H1 (cell line): ENCODE measurements at regions not wholly inside any gene's neighbourhood (a gene's known extent, or its start where the extent isn't known, plus 50 kb on each side); places are given as distances from the start of the nearest gene placed in this dataset.

Experiments used
- CTCF ChIA-PET: fragments of 300-600 bp; sonication (Branson Sonifier 250); formaldehyde crosslinking; loops from one replicate; lab custom pipeline; 2021; ENCODE audit not compliant: partially characterized antibody; lab: Charles Lee
- POLR2A ChIA-PET: fragments of 300-600 bp; sonication (Branson Sonifier 250); formaldehyde crosslinking; loops from one replicate; lab custom pipeline; 2021; ENCODE audit warnings: inconsistent platforms; ENCODE audit not compliant: partially characterized antibody; lab: Charles Lee
- DNase-seq, 2 experiments: peaks; one replicate each; pipeline versions ENCODE4 v3.0.0 to v3.0.0-alpha.2; 2010 to 2022; ENCODE audit warnings: low spot score in 2 of 2, low read depth in 1 of 2, mixed read lengths in 1 of 2
- FAIRE-seq: peaks from 2 replicates; lab custom pipeline; 2011; peaks lifted over from hg19 to GRCh38; lab: Jason Lieb, UNC
- H2AFZ ChIP-seq: 2 replicates; pipeline ENCODE4 v1.8.1; 2012; ENCODE audit warnings: low read length, inconsistent platforms
- H2AK5ac ChIP-seq: 2 replicates; pipeline ENCODE4 v1.6.1; 2013; ENCODE audit warnings: low read depth, low read length
- H2BK120ac ChIP-seq: replicated peaks from 2 replicates; pipeline ENCODE3; 2013; ENCODE audit warnings: low read depth, low read length, inconsistent platforms
- H2BK12ac ChIP-seq: 2 replicates; pipeline ENCODE4 v1.6.1; 2013; ENCODE audit warnings: low read depth, low read length
- H2BK15ac ChIP-seq: 2 replicates; pipeline ENCODE4 v1.6.1; 2013; ENCODE audit warnings: low read length
- H2BK20ac ChIP-seq: 2 replicates; pipeline ENCODE4 v1.6.1; 2013; ENCODE audit warnings: low read length
- H2BK5ac ChIP-seq: 2 replicates; pipeline ENCODE4 v1.6.1; 2013; ENCODE audit warnings: low read depth, low read length
- H3K14ac ChIP-seq: 2 replicates; pipeline ENCODE4 v1.6.1; 2013; ENCODE audit warnings: inconsistent platforms; ENCODE audit not compliant: insufficient read length
- H3K18ac ChIP-seq: 2 replicates; pipeline ENCODE4 v1.6.1; 2013; ENCODE audit warnings: low read length; ENCODE audit errors: extremely low read depth
- H3K23ac ChIP-seq: 2 replicates; pipeline ENCODE4 v1.6.1; 2013; ENCODE audit warnings: inconsistent platforms; ENCODE audit not compliant: insufficient read length
- H3K23me2 ChIP-seq: 2 replicates; pipeline ENCODE4 v1.6.1; 2013; ENCODE audit warnings: low read depth, low read length
- H3K27ac ChIP-seq: 2 replicates; pipeline ENCODE4 v1.6.1; 2011; ENCODE audit warnings: low read depth, low read length, inconsistent platforms
- H3K27me3 ChIP-seq, 4 experiments: replicated peaks in 1 of 4; 1 replicate in 1 of 4; 2 replicates in 3 of 4; pipeline versions ENCODE4 v1.6.1 to v1.8.1; 2011 to 2013; ENCODE audit warnings: low read length in 3 of 4, mild to moderate bottlenecking in 3 of 4, inconsistent platforms in 2 of 4, mixed read lengths in 2 of 4, moderate library complexity in 1 of 4; ENCODE audit not compliant: control insufficient read depth in 3 of 4, insufficient read depth in 3 of 4; ENCODE audit errors: extremely low read depth in 1 of 4
- H3K36me3 ChIP-seq, 4 experiments: 2 replicates each; pipeline versions ENCODE4 v1.6.1 to v1.8.1; 2011 to 2013; ENCODE audit warnings: mild to moderate bottlenecking in 4 of 4, low read length in 3 of 4, moderate library complexity in 2 of 4, control low read depth in 1 of 4, inconsistent platforms in 1 of 4; ENCODE audit not compliant: insufficient read depth in 4 of 4, control insufficient read depth in 2 of 4
- H3K4ac ChIP-seq: replicated peaks from 2 replicates; pipeline ENCODE3; 2013; ENCODE audit warnings: low read length, low read depth, mixed read lengths, inconsistent platforms; ENCODE audit not compliant: insufficient read length
- H3K4me1 ChIP-seq, 4 experiments: replicated peaks in 1 of 4; 1 replicate in 1 of 4; 2 replicates in 3 of 4; pipeline versions ENCODE4 v1.6.1 to v1.8.1; 2011 to 2013; ENCODE audit warnings: low read length in 3 of 4, inconsistent platforms in 2 of 4, mixed read lengths in 1 of 4; ENCODE audit not compliant: insufficient read depth in 4 of 4, control insufficient read depth in 3 of 4
- H3K4me2 ChIP-seq, 2 experiments: 2 replicates each; pipeline versions ENCODE4 v1.6.1 to v1.8.1; 2011 to 2013; ENCODE audit warnings: low read depth in 2 of 2, low read length in 2 of 2, control low read depth in 1 of 2, inconsistent platforms in 1 of 2, mild to moderate bottlenecking in 1 of 2; ENCODE audit not compliant: insufficient read depth in 1 of 2
- H3K4me3 ChIP-seq, 4 experiments: fragments of 200-600, 300-600 bp in 1 of 4; sonication (generic), shearing (Covaris generic), sonication (Bioruptor Twin) in 1 of 4; 2 replicates each; pipeline versions ENCODE4 v1.5.1 to v1.8.1; 2011 to 2016; ENCODE audit warnings: low read length in 4 of 4, low read depth in 3 of 4, control low read depth in 2 of 4, inconsistent platforms in 2 of 4, mild to moderate bottlenecking in 2 of 4, mixed read lengths in 1 of 4, moderate library complexity in 1 of 4; ENCODE audit not compliant: insufficient read depth in 2 of 4; ENCODE audit errors: extremely low read depth in 1 of 4
- H3K56ac ChIP-seq: replicated peaks from 2 replicates; pipeline ENCODE3; 2013; ENCODE audit warnings: low read depth, mild to moderate bottlenecking, mixed read lengths, low read length, inconsistent platforms; ENCODE audit not compliant: insufficient read length
- H3K79me1 ChIP-seq: 2 replicates; pipeline ENCODE4 v1.6.1; 2013; ENCODE audit warnings: low read depth, low read length, control low read depth
- H3K79me2 ChIP-seq, 2 experiments: 2 replicates each; pipeline versions ENCODE4 v1.6.1 to v1.8.1; 2012 to 2013; ENCODE audit warnings: low read length in 2 of 2, mild to moderate bottlenecking in 2 of 2, inconsistent platforms in 1 of 2; ENCODE audit not compliant: insufficient read depth in 2 of 2, control insufficient read depth in 1 of 2
- H3K9ac ChIP-seq, 4 experiments: replicated peaks in 1 of 4; 1 replicate in 1 of 4; 2 replicates in 3 of 4; pipeline versions ENCODE4 v1.6.1 to v1.8.1; 2011 to 2013; ENCODE audit warnings: low read depth in 3 of 4, low read length in 3 of 4, control low read depth in 2 of 4, mild to moderate bottlenecking in 2 of 4, moderate library complexity in 2 of 4, inconsistent platforms in 1 of 4; ENCODE audit errors: extremely low read depth in 1 of 4
- H3K9me3 ChIP-seq, 2 experiments: 2 replicates each; pipeline versions ENCODE4 v1.6.1 to v1.8.1; 2012 to 2013; ENCODE audit warnings: mild to moderate bottlenecking in 2 of 2, moderate library complexity in 2 of 2, control low read depth in 1 of 2, inconsistent platforms in 1 of 2, low read depth in 1 of 2, low read length in 1 of 2, mixed read lengths in 1 of 2; ENCODE audit not compliant: insufficient read depth in 2 of 2
- H4K20me1 ChIP-seq, 2 experiments: replicated peaks in 1 of 2; 2 replicates each; pipeline versions ENCODE3 to v1.8.1; 2011 to 2013; ENCODE audit warnings: inconsistent platforms in 2 of 2, low read length in 2 of 2, mild to moderate bottlenecking in 1 of 2; ENCODE audit not compliant: insufficient read depth in 2 of 2, control insufficient read depth in 1 of 2
- H4K5ac ChIP-seq: 2 replicates; pipeline ENCODE4 v1.6.1; 2013; ENCODE audit warnings: low read length, low read depth, mixed read lengths, inconsistent platforms; ENCODE audit not compliant: insufficient read length
- H4K8ac ChIP-seq: 2 replicates; pipeline ENCODE4 v1.8.0; 2013; ENCODE audit warnings: mild to moderate bottlenecking, moderate library complexity, low read length, inconsistent platforms; ENCODE audit not compliant: insufficient read depth; ENCODE audit errors: extremely low read depth
- H4K91ac ChIP-seq: replicated peaks from 2 replicates; pipeline ENCODE3; 2013; ENCODE audit warnings: low read length, mixed read lengths, inconsistent platforms; ENCODE audit not compliant: insufficient read length
- BACH1 ChIP-seq: IDR thresholded peaks from 2 replicates; pipeline ENCODE4 v1.6.1; 2012; ENCODE audit warnings: low read length, improper control_type of control experiment
- CREB1 ChIP-seq: IDR thresholded peaks from 2 replicates; pipeline ENCODE4 v1.6.1; 2012; ENCODE audit warnings: inconsistent platforms
- MAFK ChIP-seq: IDR thresholded peaks from 2 replicates; pipeline ENCODE4 v1.6.1; 2012; ENCODE audit warnings: low read depth, mild to moderate bottlenecking, improper control_type of control experiment, low read length
- RFX5 ChIP-seq: IDR thresholded peaks from 2 replicates; pipeline ENCODE4 v1.6.1; 2011; ENCODE audit warnings: low read depth, low read length, improper control_type of control experiment, borderline replicate concordance
- WGBS, 2 experiments: shearing (Covaris generic) in 1 of 2; methylation state at CpG; one replicate each; pipeline versions ENCODE4 v1.1.6 to v1.1.7; 2013 to 2015; ENCODE audit warnings: low lambda C conversion rate in 2 of 2, mixed read lengths in 2 of 2, inconsistent platforms in 1 of 2, low coverage in 1 of 2, missing lambda C conversion rate in 1 of 2; ENCODE audit not compliant: insufficient replicate concordance in 2 of 2, insufficient coverage in 1 of 2, insufficient read length in 1 of 2; ENCODE audit errors: extremely low coverage in 1 of 2, missing lambda C conversion rate in 1 of 2; 5-methylcytosine and 5-hydroxymethylcytosine counted together

DNA sequence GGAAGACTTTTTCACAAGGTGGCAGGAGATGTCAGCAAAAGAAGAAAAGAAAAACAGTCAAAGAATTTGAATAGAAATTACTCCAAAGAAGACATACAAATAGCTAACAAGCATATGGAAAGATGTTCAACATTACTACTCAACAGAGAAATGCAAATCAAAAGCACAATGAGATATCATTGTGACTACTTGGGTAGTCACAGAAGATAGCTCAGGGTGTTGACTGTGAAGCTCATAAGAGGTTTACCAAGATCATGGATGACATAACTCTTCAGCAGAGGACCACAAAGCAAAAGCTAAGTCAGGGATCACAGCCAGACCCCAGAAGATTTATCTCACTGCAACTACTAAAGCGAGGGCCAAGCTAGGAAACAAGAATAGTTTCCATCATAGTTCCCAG is 53.0 kb upstream of the TANK start:
- H2BK15ac ChIP-seq, result no peak overlapping the region
- no peak for DNase-seq
- no peak overlapping the region for H3K4ac ChIP-seq
- 89% methylated on average over 1 of the region's 1 CpG; no CpG with 5 or more reads in 1 of the 2 experiments for WGBS, 2 experiments
- no peak overlapping the region for H4K5ac ChIP-seq
- no peak overlapping the region for H2AK5ac ChIP-seq
- no peak overlapping the region for H3K23ac ChIP-seq
- no peak overlapping the region for H4K91ac ChIP-seq
- ChIA-PET POLR2A (no interaction called here), CTCF (interaction anchor here (1.1 to 1.8 kb wide), 4 partner anchors 11 to 125 kb away, joined by 3 to 6 read pairs (median 4); no protein-coding TSS in a partner anchor)
- H3K56ac ChIP-seq, result no peak overlapping the region
- H2BK12ac ChIP-seq, result no peak overlapping the region
- H4K20me1 ChIP-seq, result no peaks in the 10 kb centered on the region
- FAIRE-seq, result no peak
- no peak overlapping the region for H3K4me2 ChIP-seq
- no peak overlapping the region for H3K9ac ChIP-seq
- H3K4me3 ChIP-seq, result no peak overlapping the region
- H3K9me3 ChIP-seq, result no peaks in the 10 kb centered on the region
- H3K14ac ChIP-seq, result no peak overlapping the region
- H3K23me2 ChIP-seq, result no peaks in the 10 kb centered on the region
- no peak overlapping the region for H3K18ac ChIP-seq
- no peak overlapping the region for H2BK20ac ChIP-seq
- no peak overlapping the region for H2BK120ac ChIP-seq
- no peaks in the 10 kb centered on the region for H3K27me3 ChIP-seq
- TF ChIP-seq MAFK, result no peak
- TF ChIP-seq CREB1, result no peak
- no peak for TF ChIP-seq BACH1
- TF ChIP-seq RFX5, result no peak
- H3K27ac ChIP-seq, result no peak overlapping the region
- no peaks in the 10 kb centered on the region for H3K79me1 ChIP-seq
- H2BK5ac ChIP-seq, result no peak overlapping the region
- no peaks in the 10 kb centered on the region for H3K36me3 ChIP-seq
- H3K79me2 ChIP-seq, result no peaks in the 10 kb centered on the region
- H3K4me1 ChIP-seq, result peaks cover 0 to 6% (median 2%) of the 10 kb centered on the region in 4 experiments; a peak in 2 of 7 replicates
- no peak overlapping the region for H4K8ac ChIP-seq
- 0 out of 2 replicates have a peak overlapping the region, but pooled peaks have one; percentile 10 for H2AFZ ChIP-seq
